ENCODE measurements at regions not wholly inside any gene's neighbourhood (a gene's known extent, or its start where the extent isn't known, plus 50 kb on each side); places are given as distances from the start of the nearest gene placed in this dataset.

- no peak for TF ChIP-seq CTCF (IDR thresholded peaks at IDR 0.05; ENCODE audit: insufficient read depth, low read length)
- TF ChIP-seq POLR2AphosphoS5 (IDR thresholded peaks at IDR 0.05; ENCODE audit: low read depth): no peak
Measured at GRCh38 chr5:141773779-141774562, 91.9 kb upstream of the ARAP3 start.
